PC-9 (cell line): ENCODE measurements at regions not wholly inside any gene's neighbourhood (a gene's known extent, or its start where the extent isn't known, plus 50 kb on each side); places are given as distances from the start of the nearest gene placed in this dataset.

Experiments used
- CTCF ChIP-seq: fragments of 200-600 bp; sonication (generic); conservative IDR thresholded peaks from 2 replicates; pipeline ENCODE4 v1.6.1; 2017; ENCODE audit warnings: mixed run types, antibody characterized with exemption, mild to moderate bottlenecking, moderate library complexity
- EZH2 ChIP-seq: fragments of 200-600 bp; sonication (generic); IDR thresholded peaks from 2 replicates; pipeline ENCODE4 v1.8.0; 2017; ENCODE audit warnings: antibody characterized with exemption, low read depth

GRCh38 chr13:99118179-99118578, 82.5 kb upstream of the UBAC2 start:
- TF ChIP-seq CTCF (no peak), EZH2 (no peak)
